Right renal cortex interstitium (tissue), 3 donors: ENCODE measurements at regions not wholly inside any gene's neighbourhood (a gene's known extent, or its start where the extent isn't known, plus 50 kb on each side); places are given as distances from the start of the nearest gene placed in this dataset.
"Not testable (repeated sequence)": the region's sequence is repeated elsewhere in the genome, so short reads cannot be mapped to it uniquely, and the experiment has no call there.

ENCODE experiments used
- DNase-seq, 3 donors: peaks; one replicate each; pipeline ENCODE4 v3.0.0-alpha.2; 2013; ENCODE audit warnings: low read depth in 3 of 3, low spot score in 2 of 3

DNA sequence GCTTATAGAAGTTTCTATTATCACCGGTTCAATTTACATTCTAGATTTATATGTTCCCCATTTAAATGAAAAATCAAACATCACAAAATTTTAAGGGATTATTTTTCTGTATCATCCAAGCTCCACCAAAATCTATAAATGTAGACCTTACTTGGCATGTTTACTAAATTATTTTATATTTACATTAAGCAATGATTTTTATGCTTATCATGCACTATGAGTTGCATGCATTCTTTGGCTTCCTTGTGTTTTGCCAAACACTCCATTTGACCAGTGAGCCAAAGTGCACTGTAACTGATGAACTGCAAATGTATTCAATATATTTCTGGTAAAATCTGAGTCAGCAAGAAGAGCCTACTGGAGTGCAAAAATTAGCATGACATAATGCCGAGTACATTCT is 595.5 kb upstream of the PCDH7 start:
- not testable (repeated sequence) for DNase-seq

DNA sequence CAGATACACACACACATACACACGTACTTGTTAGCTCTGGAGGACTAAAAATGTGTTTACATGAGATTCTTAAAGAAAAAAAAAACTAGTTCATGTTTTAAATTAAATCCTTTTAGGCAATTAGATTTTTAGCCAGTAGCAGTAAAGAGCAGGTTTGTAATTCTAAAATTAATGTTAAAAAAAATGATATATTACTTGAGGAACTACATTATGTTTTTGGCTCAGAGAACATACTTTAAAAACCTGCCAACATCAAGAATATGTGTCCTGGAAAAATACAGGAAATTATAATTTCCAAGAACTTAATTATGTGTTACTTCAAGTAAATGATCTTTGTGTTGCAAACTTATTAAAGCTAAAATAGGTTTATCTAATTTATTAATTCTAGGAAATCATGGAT is 594.3 kb upstream of the PCDH7 start:
- DNase-seq = no peak

DNA sequence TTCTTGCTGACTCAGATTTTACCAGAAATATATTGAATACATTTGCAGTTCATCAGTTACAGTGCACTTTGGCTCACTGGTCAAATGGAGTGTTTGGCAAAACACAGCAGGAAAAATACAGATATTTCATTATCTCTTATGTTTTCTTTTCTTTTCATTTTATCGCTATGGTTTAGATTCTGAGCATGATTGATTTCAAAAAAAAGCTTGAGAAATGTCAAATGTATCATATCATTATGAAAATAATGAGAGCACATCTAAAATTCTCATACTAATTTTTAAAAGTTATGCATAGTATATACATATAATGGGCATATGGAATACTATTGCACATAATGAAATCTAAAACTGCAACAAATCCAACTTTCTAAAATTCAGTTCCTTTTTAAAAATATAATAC is 593.8 kb upstream of the PCDH7 start:
- no peak for DNase-seq

DNA sequence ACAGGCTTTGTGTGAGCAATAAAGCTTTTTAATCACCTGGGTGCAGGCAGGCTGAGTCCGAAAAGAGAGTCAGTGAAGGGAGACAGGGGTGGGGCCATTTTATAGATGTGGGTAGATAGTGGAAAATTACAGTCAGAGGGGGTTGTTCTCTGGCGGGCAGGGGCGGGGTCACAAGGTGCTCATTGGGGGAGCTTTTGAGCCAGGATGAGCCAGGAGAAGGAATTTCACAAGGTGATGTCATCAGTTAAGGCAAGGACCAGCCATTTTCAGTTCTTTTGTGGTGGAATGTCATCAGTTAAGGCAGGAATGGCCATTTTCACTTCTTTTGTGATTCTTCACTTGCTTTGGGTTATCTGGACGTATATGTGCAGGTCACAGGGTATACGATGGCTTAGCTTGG is 571.3 kb upstream of the PCDH7 start:
- DNase-seq = not testable (repeated sequence)

DNA sequence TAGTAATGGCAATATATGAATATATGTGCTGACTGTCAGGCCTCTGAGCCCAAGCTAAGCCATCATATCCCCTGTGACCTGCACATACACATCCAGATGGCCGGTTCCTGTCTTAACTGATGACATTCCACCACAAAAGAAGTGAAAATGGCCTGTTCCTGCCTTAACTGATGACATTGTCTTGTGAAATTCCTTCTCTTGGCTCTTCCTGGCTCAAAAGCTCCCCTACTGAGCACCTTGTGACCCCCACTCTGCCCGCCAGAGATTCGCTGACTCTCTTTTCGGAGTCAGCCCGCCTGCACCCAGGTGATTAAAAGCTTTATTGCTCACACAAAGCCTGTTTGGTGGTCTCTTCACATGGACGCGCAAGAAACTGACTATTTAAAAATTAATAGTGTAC is 570.6 kb upstream of the PCDH7 start:
- not testable (repeated sequence) for DNase-seq

DNA sequence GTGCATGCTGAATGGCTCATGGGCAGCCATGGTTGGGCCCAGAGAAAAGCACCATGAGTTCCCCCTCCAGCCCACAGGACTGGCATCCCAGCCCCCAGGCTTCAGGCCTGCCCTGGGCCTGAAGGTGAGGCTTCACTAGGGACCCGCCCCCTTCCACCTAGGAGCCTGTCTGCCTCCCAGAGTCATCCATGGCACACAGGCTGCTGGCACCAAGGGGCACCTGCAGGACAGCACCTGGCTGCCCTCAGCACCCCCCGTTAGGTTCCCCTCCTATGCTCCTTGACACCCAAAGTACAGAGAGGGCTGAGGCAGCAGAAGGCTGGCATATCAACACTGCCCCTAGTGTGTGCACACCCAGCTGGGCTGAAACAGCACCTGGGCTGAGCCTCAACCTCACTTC is 566.7 kb upstream of the PCDH7 start:
- no peak for DNase-seq

DNA sequence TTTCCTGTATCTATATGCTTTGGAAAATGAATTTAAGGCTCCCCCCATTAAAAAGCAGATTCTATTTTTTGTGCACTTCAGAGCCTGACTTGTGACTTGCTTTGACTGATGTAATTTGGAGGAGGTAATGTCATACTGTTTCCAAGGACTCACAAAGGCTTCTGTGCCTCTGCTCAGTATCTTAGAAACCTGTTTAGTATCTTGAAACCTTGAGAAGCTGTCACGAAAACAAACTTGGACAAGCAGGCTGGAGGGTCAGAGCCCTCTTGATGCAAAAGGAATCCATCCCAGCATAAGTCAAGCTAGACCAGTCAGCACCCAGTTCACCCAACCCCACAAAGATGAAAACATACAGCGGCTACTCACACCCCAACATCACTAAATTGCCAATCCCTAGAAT is 560.0 kb upstream of the PCDH7 start:
- no peak for DNase-seq

DNA sequence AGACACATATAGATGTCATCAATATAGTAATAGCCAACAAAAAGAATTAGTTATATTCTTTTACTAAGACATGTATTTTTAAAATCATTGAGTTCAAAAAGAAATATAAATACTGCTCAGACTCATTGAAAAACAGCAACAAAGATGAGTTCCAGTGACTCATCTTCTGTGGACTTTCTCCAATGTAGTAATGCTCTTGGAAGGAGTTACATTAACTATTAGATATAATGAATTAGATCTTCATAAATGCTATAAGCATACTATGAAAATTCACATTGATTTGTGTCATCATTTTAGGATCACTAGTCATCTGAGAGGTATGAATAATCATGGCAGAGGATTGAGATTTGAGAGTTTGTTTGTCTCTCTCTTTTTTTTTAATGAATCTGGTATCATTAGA is 547.8 kb upstream of the PCDH7 start:
- no peak for DNase-seq

DNA sequence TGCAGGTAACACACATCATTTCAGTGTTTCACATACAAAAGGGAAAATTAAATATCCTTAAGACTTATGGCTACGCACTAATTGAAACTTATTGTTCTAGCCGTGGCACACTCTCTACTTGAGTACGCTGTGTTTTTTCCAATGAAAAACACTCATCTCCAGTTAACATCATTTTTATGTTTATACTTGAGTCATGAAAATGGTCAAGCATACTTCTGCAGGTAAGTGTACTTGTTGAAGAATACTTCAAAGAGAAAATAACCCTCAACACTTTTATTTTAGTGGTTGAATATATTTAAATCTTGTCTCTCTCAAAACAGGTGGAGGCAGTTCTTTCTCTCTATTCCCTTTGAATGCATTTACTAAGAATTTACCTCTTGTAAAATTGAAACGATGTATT is 538.7 kb upstream of the PCDH7 start:
- DNase-seq = no peak

DNA sequence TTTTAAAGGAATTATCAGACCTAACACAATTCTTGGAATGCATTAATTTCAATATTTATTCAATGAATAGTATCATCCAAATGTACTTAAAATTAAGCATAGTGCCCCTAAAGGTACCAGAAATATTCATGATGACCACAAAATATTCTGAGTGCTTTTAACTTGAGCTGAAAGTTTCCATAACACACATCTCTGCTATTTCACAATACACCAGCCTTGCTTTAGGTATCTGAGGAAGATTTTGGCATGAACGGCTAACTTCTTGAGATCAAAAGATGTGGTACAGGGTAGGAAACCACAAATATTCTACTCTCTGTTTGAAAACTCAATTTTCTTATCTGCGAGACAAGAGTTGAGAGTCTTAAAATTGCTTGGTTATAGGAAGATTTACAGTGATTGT is 538.3 kb upstream of the PCDH7 start:
- no peak for DNase-seq

DNA sequence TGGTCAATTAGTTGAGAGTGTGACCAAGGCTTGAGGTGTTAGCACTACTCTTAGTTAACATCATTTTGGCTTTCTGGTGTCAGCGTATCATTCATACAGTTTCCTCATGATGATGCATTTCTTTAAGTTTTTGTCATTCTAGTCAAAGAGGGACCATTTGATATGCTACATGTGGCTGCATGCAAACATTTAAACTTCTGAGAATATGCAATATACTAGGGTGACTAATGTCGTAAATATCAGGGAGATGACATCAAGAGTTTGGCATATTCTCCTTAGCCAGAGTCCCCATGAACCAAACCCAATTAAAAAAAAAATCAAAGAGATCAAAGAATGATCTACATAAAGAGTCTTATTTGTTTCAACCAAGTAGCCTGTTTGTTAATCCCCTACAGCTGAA is 537.4 kb upstream of the PCDH7 start:
- no peak for DNase-seq

DNA sequence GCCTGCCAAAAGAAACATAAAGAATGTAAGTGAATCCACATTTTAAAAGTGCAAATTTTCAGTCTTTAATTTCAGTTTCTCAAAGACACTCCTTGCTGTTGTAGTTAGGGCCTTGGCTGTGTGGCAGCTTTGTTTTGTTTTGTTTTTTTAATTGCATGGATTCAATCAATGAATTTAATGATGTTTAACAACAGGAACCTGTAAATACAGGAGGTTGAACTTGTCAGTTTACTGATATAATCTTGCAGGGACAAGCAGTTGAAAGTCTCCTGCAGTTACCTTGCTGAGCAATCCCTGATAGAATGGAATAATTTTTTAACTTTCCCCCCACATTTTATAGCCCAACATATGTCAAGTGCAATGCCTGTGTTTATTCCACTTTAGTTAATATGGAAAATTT is 528.3 kb upstream of the PCDH7 start:
- DNase-seq = no peak

DNA sequence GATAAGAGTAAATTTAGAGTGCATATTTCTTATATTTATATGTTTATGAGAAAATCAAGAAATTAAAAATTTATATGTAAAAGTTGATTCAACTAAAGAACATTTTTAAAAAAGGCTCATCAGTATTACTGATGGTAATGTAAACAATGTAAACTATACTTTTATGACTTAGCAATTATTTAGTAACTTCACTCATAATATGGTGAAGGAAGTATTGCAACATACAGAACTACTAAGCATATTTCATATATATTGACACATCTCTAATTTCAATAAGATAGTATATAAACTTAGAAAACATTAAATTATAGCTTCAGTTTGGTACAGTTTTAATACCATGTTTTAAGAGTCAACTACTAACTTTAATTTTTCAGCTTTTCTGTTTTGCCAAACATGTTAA is 512.8 kb upstream of the PCDH7 start:
- no peak for DNase-seq

DNA sequence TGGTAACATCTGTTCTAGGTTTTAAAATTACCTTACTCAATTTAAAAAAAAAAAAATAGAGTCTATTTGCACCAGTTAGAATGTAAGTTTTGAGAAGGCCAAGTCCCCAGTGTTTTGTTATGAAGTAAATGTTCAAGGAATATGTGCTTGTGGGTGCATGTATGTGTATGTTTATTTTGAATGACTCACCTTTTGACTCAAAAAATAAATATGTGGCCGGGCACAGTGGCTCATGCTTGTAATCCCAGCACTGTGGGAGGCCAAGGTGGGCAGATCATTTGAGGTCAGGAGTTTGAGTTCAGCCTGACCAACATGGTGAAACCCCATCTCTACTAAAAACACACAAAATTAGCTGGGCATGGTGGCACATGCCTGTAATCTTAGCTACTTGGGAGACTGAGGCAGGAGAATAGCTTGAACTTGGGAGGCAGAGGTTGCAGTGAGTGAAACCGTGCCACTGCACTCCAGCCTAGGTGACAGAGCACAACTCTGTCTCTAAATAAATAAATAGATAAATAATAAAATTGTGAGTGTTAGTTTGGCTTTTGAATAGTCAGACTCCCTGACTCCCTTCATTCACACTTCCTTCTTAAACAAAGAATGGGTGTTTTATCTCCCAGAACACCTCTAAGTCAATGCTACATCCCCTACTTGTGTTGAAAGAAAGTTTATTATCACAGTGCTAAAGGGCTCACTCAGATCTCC is 511.3 kb upstream of the PCDH7 start:
- no peak for DNase-seq

DNA sequence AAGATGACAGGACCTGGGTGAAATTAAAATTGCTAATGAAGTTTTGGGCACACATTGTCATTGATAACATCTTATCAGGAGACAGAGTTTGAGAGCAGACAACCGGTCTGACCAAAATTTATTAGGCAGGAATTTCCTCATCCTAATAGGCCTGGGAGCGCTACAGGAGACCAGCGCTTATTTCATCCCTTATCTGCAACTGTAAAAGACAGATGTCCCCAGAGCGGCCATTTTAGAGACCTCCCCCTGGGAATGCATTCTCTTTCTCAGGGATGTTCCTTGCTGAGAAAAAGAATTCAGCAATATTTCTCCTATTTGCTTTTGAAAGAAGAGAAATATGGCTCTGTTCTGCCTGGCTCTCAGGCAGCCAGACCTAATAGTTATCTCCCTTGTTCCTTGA is 504.2 kb upstream of the PCDH7 start:
- not testable (repeated sequence) for DNase-seq

DNA sequence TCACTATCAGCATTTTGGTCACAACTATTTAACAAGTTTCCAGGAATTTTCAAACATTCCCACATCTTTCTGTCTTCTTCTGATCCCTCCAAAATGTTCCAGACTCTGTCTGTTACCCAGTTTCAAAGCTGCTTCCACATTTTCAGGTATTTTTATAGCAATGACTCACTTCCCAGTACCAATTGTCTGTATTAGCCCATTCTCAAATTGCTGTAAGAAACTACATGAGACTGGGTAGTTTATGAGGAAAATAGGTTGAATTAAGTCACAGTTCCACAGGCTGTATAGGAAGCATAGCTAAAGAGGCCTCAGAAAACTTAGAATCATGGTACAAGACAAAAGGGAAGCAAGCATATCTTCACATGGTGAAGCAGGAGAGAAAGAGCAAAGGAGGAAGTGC is 475.0 kb upstream of the PCDH7 start:
- no peak for DNase-seq

DNA sequence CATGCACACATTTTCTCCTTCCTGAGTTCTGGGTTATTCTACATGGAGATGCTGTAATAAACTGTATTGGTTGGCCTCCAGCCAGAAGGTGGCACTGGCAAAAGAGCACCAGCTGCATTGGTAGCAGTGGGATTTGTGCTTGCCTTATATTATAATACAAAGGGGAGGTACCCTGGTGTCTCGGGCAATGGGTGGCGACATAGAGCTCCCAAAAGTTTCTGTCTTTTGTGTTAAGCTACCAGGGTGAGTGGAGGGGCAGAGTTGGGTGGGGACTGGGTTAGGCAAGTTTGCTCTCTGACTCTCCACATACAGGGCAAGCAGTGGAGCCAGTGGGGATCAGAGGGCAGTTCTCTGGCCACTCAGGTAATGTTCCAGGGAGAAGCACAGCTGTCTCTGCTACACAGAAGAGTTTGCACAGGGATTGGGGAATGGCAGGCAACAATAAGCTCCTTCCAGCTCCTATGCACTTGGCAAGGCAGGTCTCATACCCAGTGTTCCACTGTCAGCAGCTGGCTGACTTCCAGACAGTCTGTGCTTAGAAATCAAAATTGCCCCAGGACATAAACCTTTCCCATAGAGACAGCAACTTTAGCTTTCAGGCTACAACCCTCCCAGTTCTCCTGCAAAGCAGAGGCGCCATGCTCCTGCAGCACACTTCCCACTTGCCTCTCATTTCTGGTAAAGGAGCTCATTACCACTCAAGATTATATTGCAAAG is 463.9 kb upstream of the PCDH7 start:
- DNase-seq = no peak

DNA sequence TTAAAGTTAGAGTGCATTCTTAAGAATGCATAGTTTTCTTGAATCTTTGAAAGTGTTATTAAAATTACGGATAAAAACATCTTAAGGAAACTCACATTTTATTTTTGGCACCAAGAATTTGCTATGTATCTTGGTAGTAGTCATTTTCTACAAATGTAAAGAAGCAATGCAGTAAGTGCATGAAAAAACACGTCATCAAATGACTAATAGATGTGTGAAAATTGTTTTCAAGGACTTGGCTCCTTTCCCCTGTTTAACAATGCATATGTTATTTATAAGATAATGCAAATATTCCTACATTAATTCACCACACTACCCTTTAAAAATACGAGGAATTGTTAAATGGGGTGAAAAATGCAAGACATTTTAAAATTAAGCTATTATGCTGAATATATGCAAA is 461.2 kb upstream of the PCDH7 start:
- no peak for DNase-seq

DNA sequence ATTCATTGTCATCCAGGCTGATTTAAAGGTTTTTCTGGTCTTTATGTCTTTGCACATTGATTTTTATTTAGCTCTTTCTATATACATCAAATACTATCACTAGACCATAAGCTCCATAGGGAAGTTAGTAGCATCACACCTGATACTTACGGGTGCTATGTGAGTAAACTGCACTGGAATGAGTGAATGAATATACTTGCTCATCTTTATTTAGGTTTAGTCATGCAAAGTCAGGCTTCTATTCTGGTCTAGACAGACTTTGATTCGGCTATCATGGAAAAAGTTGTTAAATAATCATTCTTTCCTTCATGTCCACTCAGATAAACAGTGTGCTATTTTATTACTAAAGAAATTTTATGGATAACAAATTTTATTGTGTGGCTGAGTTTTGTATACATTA is 457.8 kb upstream of the PCDH7 start:
- DNase-seq = no peak

DNA sequence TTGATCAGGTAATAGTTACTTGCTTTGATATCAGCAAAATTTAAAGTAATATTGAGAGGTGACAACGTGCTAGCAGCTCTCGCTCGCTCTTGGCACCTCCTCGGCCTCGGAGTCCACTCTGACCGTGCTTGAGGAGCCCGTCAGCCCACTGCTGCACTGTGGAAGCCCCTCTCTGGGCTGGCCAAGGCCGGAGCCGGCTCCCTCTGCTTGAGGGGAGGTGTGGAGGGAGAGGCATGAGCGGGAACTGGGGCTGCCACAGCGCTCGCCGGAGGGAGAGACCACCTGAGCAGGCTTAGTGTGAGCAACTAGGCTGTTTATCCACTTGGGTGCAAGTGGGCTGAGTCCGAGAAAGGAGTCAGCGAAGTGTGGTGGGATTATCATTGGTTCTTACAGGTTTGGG is 455.7 kb upstream of the PCDH7 start:
- DNase-seq = no peak

DNA sequence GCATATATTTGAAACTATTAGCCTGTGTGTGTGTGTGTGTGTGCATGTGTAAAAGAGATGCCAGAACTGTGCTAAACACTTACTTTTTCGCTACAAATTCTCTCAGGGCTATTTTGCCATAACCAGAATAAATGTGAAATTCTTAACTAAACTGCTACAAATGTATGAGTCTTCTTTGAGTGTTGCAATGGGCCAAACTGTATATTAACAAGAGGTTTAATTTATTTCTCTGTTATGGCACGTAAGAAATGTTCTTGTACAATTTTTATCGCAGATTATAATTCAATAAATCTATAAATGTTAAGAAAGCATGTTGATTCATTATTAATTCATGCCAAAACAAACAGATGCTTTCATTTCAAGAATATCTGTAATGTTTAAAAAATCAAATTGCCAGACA is 454.5 kb upstream of the PCDH7 start:
- no peak for DNase-seq

DNA sequence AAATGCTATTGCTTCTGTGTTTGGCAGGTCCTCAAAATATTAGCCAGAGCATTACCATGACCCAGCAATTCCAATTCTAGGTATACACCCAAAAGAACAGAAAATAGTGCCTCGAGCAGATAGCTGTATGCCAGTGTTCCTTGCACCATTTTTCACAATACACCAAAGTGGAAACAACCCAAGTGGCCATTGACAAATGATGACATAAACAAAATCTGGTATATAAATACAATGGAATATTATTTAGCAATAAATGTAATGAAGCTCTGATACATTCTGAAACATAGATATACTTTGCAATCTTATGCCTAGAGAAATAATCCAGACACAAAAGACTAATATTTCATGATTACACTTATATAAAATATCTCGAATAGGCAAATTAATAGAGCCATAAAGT is 451.8 kb upstream of the PCDH7 start:
- DNase-seq = no peak

DNA sequence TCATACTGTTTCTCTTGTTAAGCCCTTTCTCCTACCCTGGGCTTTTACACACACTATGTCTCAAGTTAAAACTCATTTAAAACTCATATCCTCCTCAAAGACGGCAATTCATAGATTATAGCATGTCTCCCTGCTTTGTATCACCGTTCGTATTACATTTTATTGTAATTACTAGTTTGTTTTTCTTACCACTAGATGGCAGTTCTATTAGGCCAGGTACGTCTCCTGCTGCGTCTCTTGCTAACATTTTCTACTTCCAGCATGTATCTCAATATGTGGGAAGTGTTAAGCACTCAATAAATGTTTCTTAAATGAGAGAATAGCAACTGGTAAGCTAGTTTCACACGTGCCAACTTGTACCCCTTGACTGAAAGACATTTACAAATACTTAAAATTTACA is 450.3 kb upstream of the PCDH7 start:
- DNase-seq = no peak
